GM18502 (cell line): ENCODE measurements at regions not wholly inside any gene's neighbourhood (a gene's known extent, or its start where the extent isn't known, plus 50 kb on each side); places are given as distances from the start of the nearest gene placed in this dataset.
"Not testable (repeated sequence)": the region's sequence is repeated elsewhere in the genome, so short reads cannot be mapped to it uniquely, and the experiment has no call there.

Source experiments
- ATAC-seq: cut with Tn5 transposase; IDR thresholded peaks from one replicate; pipeline ENCODE4 v1.9.1; 2021; ENCODE audit warnings: mild to moderate bottlenecking; ENCODE audit not compliant: unreplicated experiment, poor library complexity

- no peak for ATAC-seq
Observed at GRCh38 chr13:63311587-63311986, 1895.9 kb upstream of the PCDH20 start.

GRCh38 chr13:63308549-63309165 is 1893.0 kb upstream of the PCDH20 start:
- no peak for ATAC-seq

GRCh38 chr13:63307228-63307627 is 1891.6 kb upstream of the PCDH20 start:
- ATAC-seq, result no peak

- no peak for ATAC-seq
Observed at GRCh38 chr13:63305641-63306133, 1890.0 kb upstream of the PCDH20 start.

- no peak for ATAC-seq
Observed at GRCh38 chr13:63304497-63304896, 1888.8 kb upstream of the PCDH20 start.

- no peak for ATAC-seq
Observed at GRCh38 chr13:63299866-63300394, 1884.3 kb upstream of the PCDH20 start.

GRCh38 chr13:63297163-63297562 is 1881.5 kb upstream of the PCDH20 start:
- ATAC-seq, result no peak

GRCh38 chr13:63291701-63292100 is 1876.1 kb upstream of the PCDH20 start:
- no peak for ATAC-seq

GRCh38 chr13:63288576-63288975 is 1872.9 kb upstream of the PCDH20 start:
- ATAC-seq, result no peak

- ATAC-seq, result no peak
Observed at GRCh38 chr13:63287926-63288325, 1872.3 kb upstream of the PCDH20 start.

GRCh38 chr13:63285426-63285825 is 1869.8 kb upstream of the PCDH20 start:
- ATAC-seq, result no peak

GRCh38 chr13:63279136-63279535 is 1863.5 kb upstream of the PCDH20 start:
- no peak for ATAC-seq

GRCh38 chr13:63274772-63275171 is 1859.1 kb upstream of the PCDH20 start:
- no peak for ATAC-seq

- no peak for ATAC-seq
Observed at GRCh38 chr13:63249411-63250187, 1834.0 kb upstream of the PCDH20 start.

- not testable (repeated sequence) for ATAC-seq
Observed at GRCh38 chr13:63236667-63237396, 1821.2 kb upstream of the PCDH20 start.

- ATAC-seq, result not testable (repeated sequence)
Observed at GRCh38 chr13:63218596-63218995, 1802.9 kb upstream of the PCDH20 start.

- ATAC-seq, result no peak
Observed at GRCh38 chr13:63209330-63210017, 1793.8 kb upstream of the PCDH20 start.

GRCh38 chr13:63208826-63209225 is 1793.2 kb upstream of the PCDH20 start:
- no peak for ATAC-seq

- no peak for ATAC-seq
Observed at GRCh38 chr13:63206461-63206860, 1790.8 kb upstream of the PCDH20 start.

GRCh38 chr13:63201493-63201892 is 1785.8 kb upstream of the PCDH20 start:
- ATAC-seq, result no peak
